Mammary epithelial cell (primary cell): ENCODE measurements at regions not wholly inside any gene's neighbourhood (a gene's known extent, or its start where the extent isn't known, plus 50 kb on each side); places are given as distances from the start of the nearest gene placed in this dataset.

ENCODE experiments used
- EZH2 ChIP-seq: IDR thresholded peaks from 2 replicates; pipeline ENCODE4 v1.6.1; 2012; ENCODE audit warnings: low read length, inconsistent platforms, borderline replicate concordance
- TF ChIP-seq, protein P1 (sequence below), 2 donors: IDR thresholded peaks in 1 of 2; conservative IDR thresholded peaks in 1 of 2; 2 replicates each; pipeline ENCODE4 v1.5.1; 2011 to 2012; ENCODE audit warnings: inconsistent platforms in 2 of 2, low read length in 2 of 2, mild to moderate bottlenecking in 2 of 2, control low read depth in 1 of 2, low read depth in 1 of 2; ENCODE audit not compliant: insufficient read depth in 1 of 2; ENCODE audit errors: extremely low read depth in 1 of 2

DNA sequence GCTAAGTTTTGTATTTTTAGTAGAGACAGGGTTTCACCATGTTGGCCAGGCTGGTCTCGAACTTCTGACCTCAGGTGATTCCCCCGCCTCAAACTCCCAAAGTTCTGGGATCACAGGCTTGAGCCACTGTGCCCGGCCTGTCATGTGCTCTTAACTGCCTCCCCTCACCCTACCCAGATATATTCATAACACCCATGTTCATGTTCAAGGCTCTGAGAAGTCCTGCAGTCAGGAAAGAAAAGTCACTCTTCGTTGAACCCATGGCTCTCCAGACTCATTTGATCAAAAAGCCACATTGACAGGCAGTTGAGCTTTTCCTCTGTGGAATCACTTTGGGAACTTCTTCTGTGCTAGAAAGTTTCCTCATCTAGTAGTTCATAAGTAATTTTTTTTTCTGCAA is 545.5 kb upstream of the TBX3 start:
- TF ChIP-seq, protein P1, sequence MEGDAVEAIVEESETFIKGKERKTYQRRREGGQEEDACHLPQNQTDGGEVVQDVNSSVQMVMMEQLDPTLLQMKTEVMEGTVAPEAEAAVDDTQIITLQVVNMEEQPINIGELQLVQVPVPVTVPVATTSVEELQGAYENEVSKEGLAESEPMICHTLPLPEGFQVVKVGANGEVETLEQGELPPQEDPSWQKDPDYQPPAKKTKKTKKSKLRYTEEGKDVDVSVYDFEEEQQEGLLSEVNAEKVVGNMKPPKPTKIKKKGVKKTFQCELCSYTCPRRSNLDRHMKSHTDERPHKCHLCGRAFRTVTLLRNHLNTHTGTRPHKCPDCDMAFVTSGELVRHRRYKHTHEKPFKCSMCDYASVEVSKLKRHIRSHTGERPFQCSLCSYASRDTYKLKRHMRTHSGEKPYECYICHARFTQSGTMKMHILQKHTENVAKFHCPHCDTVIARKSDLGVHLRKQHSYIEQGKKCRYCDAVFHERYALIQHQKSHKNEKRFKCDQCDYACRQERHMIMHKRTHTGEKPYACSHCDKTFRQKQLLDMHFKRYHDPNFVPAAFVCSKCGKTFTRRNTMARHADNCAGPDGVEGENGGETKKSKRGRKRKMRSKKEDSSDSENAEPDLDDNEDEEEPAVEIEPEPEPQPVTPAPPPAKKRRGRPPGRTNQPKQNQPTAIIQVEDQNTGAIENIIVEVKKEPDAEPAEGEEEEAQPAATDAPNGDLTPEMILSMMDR (conservative IDR thresholded peaks at IDR 0.05 in 1 of 2, IDR thresholded peaks at IDR 0.05 in 1 of 2; ENCODE audit: extremely low read depth in 1 of 2, insufficient read depth in 1 of 2, low read depth in 1 of 2, low read length in 2 of 2), result no peak
- no peak for TF ChIP-seq EZH2
